Right cardiac atrium (tissue), 5 donors: ENCODE measurements at regions not wholly inside any gene's neighbourhood (a gene's known extent, or its start where the extent isn't known, plus 50 kb on each side); places are given as distances from the start of the nearest gene placed in this dataset.

ENCODE experiments used
- ATAC-seq, 2 donors: fragments of 200-7000 bp; cut with Tn5 transposase; one replicate each; pipeline versions ENCODE4 v1.8.0 to v1.9.1; 2020; ENCODE audit warnings: moderate library complexity in 2 of 2, mild to moderate bottlenecking in 1 of 2
- DNase-seq, 3 donors: peaks; one replicate each; pipeline ENCODE4 v3.0.0-alpha.2; 2020
- H3K27ac ChIP-seq: one replicate; pipeline ENCODE4 v1.5.1; 2013; ENCODE audit warnings: mild to moderate bottlenecking, low read length, control low read depth, moderate library complexity
- H3K27me3 ChIP-seq: one replicate; pipeline ENCODE4 v1.6.1; 2013; ENCODE audit not compliant: control insufficient read depth, insufficient read depth
- H3K4me1 ChIP-seq: one replicate; pipeline ENCODE4 v1.6.1; 2013; ENCODE audit warnings: low read length; ENCODE audit not compliant: control insufficient read depth, insufficient read depth
- H3K4me3 ChIP-seq: one replicate; pipeline ENCODE4 v1.5.1; 2013; ENCODE audit warnings: low read length, control low read depth
- H3K9me3 ChIP-seq: one replicate; pipeline ENCODE4 v1.6.1; 2013; ENCODE audit warnings: low read length; ENCODE audit not compliant: control insufficient read depth
- WGBS: extraction: QIAGEN DNeasy Blood & Tissue Kit; methylation state at CpG from one replicate; pipeline ENCODE4 v1.1.7; 2013; 5-methylcytosine and 5-hydroxymethylcytosine counted together
- intact Hi-C, 4 donors: fragments of 100-400 bp; cut with DNase I; formaldehyde crosslinking; loops; one replicate each; pipeline versions ENCODE4 v1.11.0 to v1.14.0; 2022 to 2023
- donor health status: healthy with polysubstance abuse.
- donor health status: DM: no; HTN: yes; CAD: no.
- donor health status: DM: no; HTN: no; CAD: no.
- donor health status: DM: no; HTN: yes; CAD: no; lungs with severe emphysema.
- donor health status: DM: yes; HTN: yes; CAD: no.

GRCh38 chr22:49294656-49295464 lies 532.8 kb downstream of the BRD1 start:
- ATAC-seq: no peak
- intact Hi-C loops: no loop called here
- no peak overlapping the region for H3K27ac ChIP-seq
- WGBS: 84% methylated on average over 14 of the region's 14 CpGs
- DNase-seq: peak in 1 of 3 donors; percentile 29
- H3K9me3 ChIP-seq: peaks cover 2% of the 10 kb centered on the region
- no peak overlapping the region for H3K4me3 ChIP-seq
- no peaks in the 10 kb centered on the region for H3K27me3 ChIP-seq
- H3K4me1 ChIP-seq: no peaks in the 10 kb centered on the region

GRCh38 chr22:49292909-49293308 lies 534.8 kb downstream of the BRD1 start:
- no peaks in the 10 kb centered on the region for H3K27me3 ChIP-seq
- 68% methylated on average over 5 of the region's 5 CpGs for WGBS
- intact Hi-C loops: no loop called here
- no peak for DNase-seq
- no peak for ATAC-seq
- no peaks in the 10 kb centered on the region for H3K4me1 ChIP-seq
- H3K9me3 ChIP-seq: peaks cover 2% of the 10 kb centered on the region
- H3K4me3 ChIP-seq: no peak overlapping the region
- no peak overlapping the region for H3K27ac ChIP-seq

GRCh38 chr22:49291781-49292180 lies 535.9 kb downstream of the BRD1 start:
- ATAC-seq (no peak), DNase-seq (no peak)
- no peaks in the 10 kb centered on the region for H3K4me1 ChIP-seq
- H3K27me3 ChIP-seq: no peaks in the 10 kb centered on the region
- H3K4me3 ChIP-seq: no peak overlapping the region
- intact Hi-C loops: no loop called here
- no peak overlapping the region for H3K27ac ChIP-seq
- WGBS: 80% methylated on average over 5 of the region's 5 CpGs
- H3K9me3 ChIP-seq: peaks cover 2% of the 10 kb centered on the region

GRCh38 chr22:49291169-49291568 lies 536.5 kb downstream of the BRD1 start:
- no peak overlapping the region for H3K27ac ChIP-seq
- no peaks in the 10 kb centered on the region for H3K27me3 ChIP-seq
- peaks cover 2% of the 10 kb centered on the region for H3K9me3 ChIP-seq
- no peak for DNase-seq
- WGBS: 60% methylated on average over 13 of the region's 13 CpGs
- no peaks in the 10 kb centered on the region for H3K4me1 ChIP-seq
- no peak overlapping the region for H3K4me3 ChIP-seq
- intact Hi-C loops: no loop called here
- ATAC-seq: no peak

GRCh38 chr22:49290711-49291110 lies 537.0 kb downstream of the BRD1 start:
- 52% methylated on average over 6 of the region's 6 CpGs for WGBS
- no peak overlapping the region for H3K27ac ChIP-seq
- no peak for DNase-seq
- H3K4me1 ChIP-seq: no peaks in the 10 kb centered on the region
- peaks cover 2% of the 10 kb centered on the region for H3K9me3 ChIP-seq
- no peaks in the 10 kb centered on the region for H3K27me3 ChIP-seq
- no peak for ATAC-seq
- no peak overlapping the region for H3K4me3 ChIP-seq
- intact Hi-C loops: no loop called here

- WGBS: 64% methylated on average over 24 of the region's 24 CpGs
- no peak overlapping the region for H3K4me3 ChIP-seq
- H3K9me3 ChIP-seq: peaks cover 2% of the 10 kb centered on the region
- no peaks in the 10 kb centered on the region for H3K27me3 ChIP-seq
- no peaks in the 10 kb centered on the region for H3K4me1 ChIP-seq
- H3K27ac ChIP-seq: no peak overlapping the region
- DNase-seq: no peak
- intact Hi-C loops: no loop called here
- ATAC-seq: no peak
Observed at GRCh38 chr22:49289822-49290679, 537.6 kb downstream of the BRD1 start.

GRCh38 chr22:49286181-49286760 lies 541.4 kb downstream of the BRD1 start:
- H3K4me3 ChIP-seq: no peak overlapping the region
- H3K27me3 ChIP-seq: no peaks in the 10 kb centered on the region
- DNase-seq: no peak
- H3K4me1 ChIP-seq: no peaks in the 10 kb centered on the region
- ATAC-seq: no peak
- H3K9me3 ChIP-seq: no peaks in the 10 kb centered on the region
- intact Hi-C loops: no loop called here
- WGBS: 82% methylated on average over 15 of the region's 15 CpGs
- H3K27ac ChIP-seq: no peak overlapping the region

- DNase-seq (no peak), ATAC-seq (no peak)
- intact Hi-C loops: no loop called here
- Histone ChIP-seq H3K4me1 (no peaks in the 10 kb centered on the region), H3K27ac (no peak overlapping the region), H3K4me3 (no peak overlapping the region), H3K27me3 (no peaks in the 10 kb centered on the region), H3K9me3 (no peaks in the 10 kb centered on the region)
- 82% methylated on average over 15 of the region's 15 CpGs for WGBS
Observed at GRCh38 chr22:49284931-49285330, 542.7 kb downstream of the BRD1 start.

- Histone ChIP-seq H3K4me3 (no peak overlapping the region), H3K27me3 (no peaks in the 10 kb centered on the region), H3K27ac (no peak overlapping the region), H3K9me3 (no peaks in the 10 kb centered on the region), H3K4me1 (no peaks in the 10 kb centered on the region)
- 74% methylated on average over 23 of the region's 23 CpGs for WGBS
- ATAC-seq (no peak), DNase-seq (no peak)
- intact Hi-C loops: no loop called here
Observed at GRCh38 chr22:49284056-49284784, 543.5 kb downstream of the BRD1 start.

- Histone ChIP-seq H3K27ac (no peak overlapping the region), H3K4me3 (no peak overlapping the region), H3K27me3 (no peaks in the 10 kb centered on the region), H3K4me1 (no peaks in the 10 kb centered on the region), H3K9me3 (no peaks in the 10 kb centered on the region)
- DNase-seq: no peak
- 86% methylated on average over 12 of the region's 12 CpGs for WGBS
- no peak for ATAC-seq
- intact Hi-C loops: no loop called here
Observed at GRCh38 chr22:49282596-49282995, 545.1 kb downstream of the BRD1 start.
